GM19239 (cell line): ENCODE measurements at regions not wholly inside any gene's neighbourhood (a gene's known extent, or its start where the extent isn't known, plus 50 kb on each side); places are given as distances from the start of the nearest gene placed in this dataset.
A peak's percentile ranks its signal among the peaks of the same experiment; 100 is the strongest.
"Not testable (repeated sequence)": the region's sequence is repeated elsewhere in the genome, so short reads cannot be mapped to it uniquely, and the experiment has no call there.

Experiments used
- DNase-seq: peaks from one replicate; pipeline ENCODE4 v3.0.0; 2011; ENCODE audit warnings: low spot score; ENCODE audit not compliant: insufficient read length
- FAIRE-seq: peaks from 2 replicates; lab custom pipeline; 2011; peaks lifted over from hg19 to GRCh38; lab: Jason Lieb, UNC

- FAIRE-seq (no peak), DNase-seq (no peak)
Measured at GRCh38 chr13:40023595-40024203, 368.2 kb downstream of the COG6 start.

- no peak for FAIRE-seq
Measured at GRCh38 chr13:40024204-40024966, 368.9 kb downstream of the COG6 start.

GRCh38 chr13:40024967-40025714, 369.7 kb downstream of the COG6 start:
- FAIRE-seq (no peak), DNase-seq (no peak)

More at GRCh38 chr13:40024204-40024966, 368.9 kb downstream of the COG6 start:
- no peak for DNase-seq

- DNase-seq (peak; percentile 45), FAIRE-seq (peak; percentile 96)
Measured at GRCh38 chr13:40026174-40026585, 370.7 kb downstream of the COG6 start.

GRCh38 chr13:40026741-40027140, 371.3 kb downstream of the COG6 start:
- FAIRE-seq (peak; percentile 85), DNase-seq (peak; percentile 4)

- peak; percentile 8 for FAIRE-seq
- no peak for DNase-seq
Measured at GRCh38 chr13:40028446-40028845, 373.0 kb downstream of the COG6 start.

- FAIRE-seq (no peak), DNase-seq (no peak)
Measured at GRCh38 chr13:40031031-40031430, 375.6 kb downstream of the COG6 start.

- FAIRE-seq = no peak
- no peak for DNase-seq
Measured at GRCh38 chr13:40039061-40039460, 383.6 kb downstream of the COG6 start.

GRCh38 chr13:40042991-40043390, 387.5 kb downstream of the COG6 start:
- DNase-seq = no peak
- no peak for FAIRE-seq

- FAIRE-seq (no peak), DNase-seq (no peak)
Measured at GRCh38 chr13:40043764-40044163, 388.3 kb downstream of the COG6 start.

- FAIRE-seq = peak; percentile 78
- DNase-seq = no peak
Measured at GRCh38 chr13:40047322-40047771, 391.9 kb downstream of the COG6 start.

GRCh38 chr13:40048551-40048950, 393.1 kb downstream of the COG6 start:
- FAIRE-seq = no peak

GRCh38 chr13:40052954-40053353, 397.5 kb downstream of the COG6 start:
- FAIRE-seq (no peak), DNase-seq (no peak)

More at GRCh38 chr13:40048551-40048950, 393.1 kb downstream of the COG6 start:
- no peak for DNase-seq

- DNase-seq (no peak), FAIRE-seq (no peak)
Measured at GRCh38 chr13:40053401-40053800, 397.9 kb downstream of the COG6 start.

- not testable (repeated sequence) for DNase-seq
- FAIRE-seq = peak; percentile 78
Measured at GRCh38 chr13:40054422-40054821, 399.0 kb downstream of the COG6 start.

GRCh38 chr13:40056898-40057619, 401.6 kb downstream of the COG6 start:
- no peak for DNase-seq
- no peak for FAIRE-seq

GRCh38 chr13:40058757-40059236, 403.3 kb downstream of the COG6 start:
- FAIRE-seq = no peak

GRCh38 chr13:40059540-40060232, 404.2 kb downstream of the COG6 start:
- FAIRE-seq (peak; percentile 26), DNase-seq (no peak)

More at GRCh38 chr13:40058757-40059236, 403.3 kb downstream of the COG6 start:
- no peak for DNase-seq

- FAIRE-seq = no peak
- DNase-seq = peak; percentile 17
Measured at GRCh38 chr13:40060296-40061007, 405.0 kb downstream of the COG6 start.
